H1 (cell line): ENCODE measurements at regions not wholly inside any gene's neighbourhood (a gene's known extent, or its start where the extent isn't known, plus 50 kb on each side); places are given as distances from the start of the nearest gene placed in this dataset.

Experiments used
- CTCF ChIA-PET: fragments of 300-600 bp; sonication (Branson Sonifier 250); formaldehyde crosslinking; loops from one replicate; lab custom pipeline; 2021; ENCODE audit not compliant: partially characterized antibody; lab: Charles Lee
- POLR2A ChIA-PET: fragments of 300-600 bp; sonication (Branson Sonifier 250); formaldehyde crosslinking; loops from one replicate; lab custom pipeline; 2021; ENCODE audit warnings: inconsistent platforms; ENCODE audit not compliant: partially characterized antibody; lab: Charles Lee
- DNase-seq, 2 experiments: peaks; one replicate each; pipeline versions ENCODE4 v3.0.0 to v3.0.0-alpha.2; 2010 to 2022; ENCODE audit warnings: low spot score in 2 of 2, low read depth in 1 of 2, mixed read lengths in 1 of 2
- FAIRE-seq: peaks from 2 replicates; lab custom pipeline; 2011; peaks lifted over from hg19 to GRCh38; lab: Jason Lieb, UNC
- H2AFZ ChIP-seq: 2 replicates; pipeline ENCODE4 v1.8.1; 2012; ENCODE audit warnings: low read length, inconsistent platforms
- H2AK5ac ChIP-seq: 2 replicates; pipeline ENCODE4 v1.6.1; 2013; ENCODE audit warnings: low read depth, low read length
- H2BK120ac ChIP-seq: replicated peaks from 2 replicates; pipeline ENCODE3; 2013; ENCODE audit warnings: low read depth, low read length, inconsistent platforms
- H2BK12ac ChIP-seq: 2 replicates; pipeline ENCODE4 v1.6.1; 2013; ENCODE audit warnings: low read depth, low read length
- H2BK15ac ChIP-seq: 2 replicates; pipeline ENCODE4 v1.6.1; 2013; ENCODE audit warnings: low read length
- H2BK20ac ChIP-seq: 2 replicates; pipeline ENCODE4 v1.6.1; 2013; ENCODE audit warnings: low read length
- H2BK5ac ChIP-seq: 2 replicates; pipeline ENCODE4 v1.6.1; 2013; ENCODE audit warnings: low read depth, low read length
- H3K14ac ChIP-seq: 2 replicates; pipeline ENCODE4 v1.6.1; 2013; ENCODE audit warnings: inconsistent platforms; ENCODE audit not compliant: insufficient read length
- H3K18ac ChIP-seq: 2 replicates; pipeline ENCODE4 v1.6.1; 2013; ENCODE audit warnings: low read length; ENCODE audit errors: extremely low read depth
- H3K23ac ChIP-seq: 2 replicates; pipeline ENCODE4 v1.6.1; 2013; ENCODE audit warnings: inconsistent platforms; ENCODE audit not compliant: insufficient read length
- H3K23me2 ChIP-seq: 2 replicates; pipeline ENCODE4 v1.6.1; 2013; ENCODE audit warnings: low read depth, low read length
- H3K27ac ChIP-seq: 2 replicates; pipeline ENCODE4 v1.6.1; 2011; ENCODE audit warnings: low read depth, low read length, inconsistent platforms
- H3K27me3 ChIP-seq, 4 experiments: replicated peaks in 1 of 4; 1 replicate in 1 of 4; 2 replicates in 3 of 4; pipeline versions ENCODE4 v1.6.1 to v1.8.1; 2011 to 2013; ENCODE audit warnings: low read length in 3 of 4, mild to moderate bottlenecking in 3 of 4, inconsistent platforms in 2 of 4, mixed read lengths in 2 of 4, moderate library complexity in 1 of 4; ENCODE audit not compliant: control insufficient read depth in 3 of 4, insufficient read depth in 3 of 4; ENCODE audit errors: extremely low read depth in 1 of 4
- H3K36me3 ChIP-seq, 4 experiments: 2 replicates each; pipeline versions ENCODE4 v1.6.1 to v1.8.1; 2011 to 2013; ENCODE audit warnings: mild to moderate bottlenecking in 4 of 4, low read length in 3 of 4, moderate library complexity in 2 of 4, control low read depth in 1 of 4, inconsistent platforms in 1 of 4; ENCODE audit not compliant: insufficient read depth in 4 of 4, control insufficient read depth in 2 of 4
- H3K4ac ChIP-seq: replicated peaks from 2 replicates; pipeline ENCODE3; 2013; ENCODE audit warnings: low read length, low read depth, mixed read lengths, inconsistent platforms; ENCODE audit not compliant: insufficient read length
- H3K4me1 ChIP-seq, 4 experiments: replicated peaks in 1 of 4; 1 replicate in 1 of 4; 2 replicates in 3 of 4; pipeline versions ENCODE4 v1.6.1 to v1.8.1; 2011 to 2013; ENCODE audit warnings: low read length in 3 of 4, inconsistent platforms in 2 of 4, mixed read lengths in 1 of 4; ENCODE audit not compliant: insufficient read depth in 4 of 4, control insufficient read depth in 3 of 4
- H3K4me2 ChIP-seq, 2 experiments: 2 replicates each; pipeline versions ENCODE4 v1.6.1 to v1.8.1; 2011 to 2013; ENCODE audit warnings: low read depth in 2 of 2, low read length in 2 of 2, control low read depth in 1 of 2, inconsistent platforms in 1 of 2, mild to moderate bottlenecking in 1 of 2; ENCODE audit not compliant: insufficient read depth in 1 of 2
- H3K4me3 ChIP-seq, 4 experiments: fragments of 200-600, 300-600 bp in 1 of 4; sonication (generic), shearing (Covaris generic), sonication (Bioruptor Twin) in 1 of 4; 2 replicates each; pipeline versions ENCODE4 v1.5.1 to v1.8.1; 2011 to 2016; ENCODE audit warnings: low read length in 4 of 4, low read depth in 3 of 4, control low read depth in 2 of 4, inconsistent platforms in 2 of 4, mild to moderate bottlenecking in 2 of 4, mixed read lengths in 1 of 4, moderate library complexity in 1 of 4; ENCODE audit not compliant: insufficient read depth in 2 of 4; ENCODE audit errors: extremely low read depth in 1 of 4
- H3K56ac ChIP-seq: replicated peaks from 2 replicates; pipeline ENCODE3; 2013; ENCODE audit warnings: low read depth, mild to moderate bottlenecking, mixed read lengths, low read length, inconsistent platforms; ENCODE audit not compliant: insufficient read length
- H3K79me1 ChIP-seq: 2 replicates; pipeline ENCODE4 v1.6.1; 2013; ENCODE audit warnings: low read depth, low read length, control low read depth
- H3K79me2 ChIP-seq, 2 experiments: 2 replicates each; pipeline versions ENCODE4 v1.6.1 to v1.8.1; 2012 to 2013; ENCODE audit warnings: low read length in 2 of 2, mild to moderate bottlenecking in 2 of 2, inconsistent platforms in 1 of 2; ENCODE audit not compliant: insufficient read depth in 2 of 2, control insufficient read depth in 1 of 2
- H3K9ac ChIP-seq, 4 experiments: replicated peaks in 1 of 4; 1 replicate in 1 of 4; 2 replicates in 3 of 4; pipeline versions ENCODE4 v1.6.1 to v1.8.1; 2011 to 2013; ENCODE audit warnings: low read depth in 3 of 4, low read length in 3 of 4, control low read depth in 2 of 4, mild to moderate bottlenecking in 2 of 4, moderate library complexity in 2 of 4, inconsistent platforms in 1 of 4; ENCODE audit errors: extremely low read depth in 1 of 4
- H3K9me3 ChIP-seq, 2 experiments: 2 replicates each; pipeline versions ENCODE4 v1.6.1 to v1.8.1; 2012 to 2013; ENCODE audit warnings: mild to moderate bottlenecking in 2 of 2, moderate library complexity in 2 of 2, control low read depth in 1 of 2, inconsistent platforms in 1 of 2, low read depth in 1 of 2, low read length in 1 of 2, mixed read lengths in 1 of 2; ENCODE audit not compliant: insufficient read depth in 2 of 2
- H4K20me1 ChIP-seq, 2 experiments: replicated peaks in 1 of 2; 2 replicates each; pipeline versions ENCODE3 to v1.8.1; 2011 to 2013; ENCODE audit warnings: inconsistent platforms in 2 of 2, low read length in 2 of 2, mild to moderate bottlenecking in 1 of 2; ENCODE audit not compliant: insufficient read depth in 2 of 2, control insufficient read depth in 1 of 2
- H4K5ac ChIP-seq: 2 replicates; pipeline ENCODE4 v1.6.1; 2013; ENCODE audit warnings: low read length, low read depth, mixed read lengths, inconsistent platforms; ENCODE audit not compliant: insufficient read length
- H4K8ac ChIP-seq: 2 replicates; pipeline ENCODE4 v1.8.0; 2013; ENCODE audit warnings: mild to moderate bottlenecking, moderate library complexity, low read length, inconsistent platforms; ENCODE audit not compliant: insufficient read depth; ENCODE audit errors: extremely low read depth
- H4K91ac ChIP-seq: replicated peaks from 2 replicates; pipeline ENCODE3; 2013; ENCODE audit warnings: low read length, mixed read lengths, inconsistent platforms; ENCODE audit not compliant: insufficient read length
- CBX5 ChIP-seq: fragments of 300-800, 300-1000 bp; sonication (generic); IDR thresholded peaks from 2 replicates; pipeline ENCODE4 v1.7.1; 2016; ENCODE audit warnings: antibody characterized with exemption, low read length, low read depth
- TAF1 ChIP-seq: IDR thresholded peaks from 2 replicates; pipeline ENCODE4 v1.6.1; 2011; ENCODE audit warnings: mild to moderate bottlenecking, low read depth, low read length
- whole genome bisulfite sequencing, 2 experiments: shearing (Covaris generic) in 1 of 2; methylation state at CpG; one replicate each; pipeline versions ENCODE4 v1.1.6 to v1.1.7; 2013 to 2015; ENCODE audit warnings: low lambda C conversion rate in 2 of 2, mixed read lengths in 2 of 2, inconsistent platforms in 1 of 2, low coverage in 1 of 2, missing lambda C conversion rate in 1 of 2; ENCODE audit not compliant: insufficient replicate concordance in 2 of 2, insufficient coverage in 1 of 2, insufficient read length in 1 of 2; ENCODE audit errors: extremely low coverage in 1 of 2, missing lambda C conversion rate in 1 of 2; 5-methylcytosine and 5-hydroxymethylcytosine counted together
- TF ChIP-seq, protein P1 (sequence below): IDR thresholded peaks from 2 replicates; pipeline ENCODE4 v1.6.1; 2012; ENCODE audit warnings: inconsistent platforms

DNA sequence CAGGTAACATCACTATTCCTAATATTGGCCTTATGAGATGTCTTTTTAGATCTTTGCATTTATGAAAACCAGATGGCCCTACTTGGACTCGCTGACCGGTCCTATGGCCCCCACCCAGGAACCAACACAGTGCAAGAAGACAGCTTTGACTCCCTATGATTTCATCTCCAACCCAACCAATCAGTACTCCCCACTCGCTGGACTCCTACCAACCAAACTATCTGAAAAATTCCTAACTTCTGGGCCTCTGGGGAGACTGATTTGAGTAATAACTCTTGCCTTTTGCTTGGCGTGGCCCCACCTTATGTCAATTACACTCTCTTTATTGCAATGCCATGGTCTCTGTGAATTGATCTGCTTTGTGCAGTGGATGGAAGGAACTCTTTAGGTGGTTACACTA is 828.9 kb downstream of the CDH11 start:
- no peak overlapping the region for H3K18ac ChIP-seq
- FAIRE-seq, result no peak
- no peaks in the 10 kb centered on the region for H3K9me3 ChIP-seq
- no peak overlapping the region for H3K4me3 ChIP-seq
- no peak overlapping the region for H3K4ac ChIP-seq
- no peaks in the 10 kb centered on the region for H3K79me2 ChIP-seq
- TF ChIP-seq, protein P1, sequence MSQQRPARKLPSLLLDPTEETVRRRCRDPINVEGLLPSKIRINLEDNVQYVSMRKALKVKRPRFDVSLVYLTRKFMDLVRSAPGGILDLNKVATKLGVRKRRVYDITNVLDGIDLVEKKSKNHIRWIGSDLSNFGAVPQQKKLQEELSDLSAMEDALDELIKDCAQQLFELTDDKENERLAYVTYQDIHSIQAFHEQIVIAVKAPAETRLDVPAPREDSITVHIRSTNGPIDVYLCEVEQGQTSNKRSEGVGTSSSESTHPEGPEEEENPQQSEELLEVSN, result no peak
- TF ChIP-seq CBX5 (no peak), TAF1 (no peak)
- TF ChIP-seq, all 59 proteins: peak for 0
- H3K9ac ChIP-seq, result no peak overlapping the region
- no peak overlapping the region for H2BK20ac ChIP-seq
- ChIA-PET CTCF (no interaction called here), POLR2A (no interaction called here)
- no peak overlapping the region for H3K14ac ChIP-seq
- no peak overlapping the region for H4K91ac ChIP-seq
- no peak overlapping the region for H2BK12ac ChIP-seq
- no peak overlapping the region for H2AFZ ChIP-seq
- H4K5ac ChIP-seq, result no peak overlapping the region
- no peak overlapping the region for H3K4me2 ChIP-seq
- no peaks in the 10 kb centered on the region for H4K20me1 ChIP-seq
- H3K27me3 ChIP-seq, result no peaks in the 10 kb centered on the region
- no peak overlapping the region for H3K27ac ChIP-seq
- no peak overlapping the region for H2BK120ac ChIP-seq
- no peak overlapping the region for H3K23ac ChIP-seq
- no peak overlapping the region for H3K56ac ChIP-seq
- H2BK15ac ChIP-seq, result no peak overlapping the region
- no peaks in the 10 kb centered on the region for H3K36me3 ChIP-seq
- no peak for DNase-seq
- no peak overlapping the region for H2AK5ac ChIP-seq
- H3K23me2 ChIP-seq, result no peaks in the 10 kb centered on the region
- H3K79me1 ChIP-seq, result no peaks in the 10 kb centered on the region
- H3K4me1 ChIP-seq, result no peaks in the 10 kb centered on the region
- H2BK5ac ChIP-seq, result no peak overlapping the region
- no peak overlapping the region for H4K8ac ChIP-seq
- 96% methylated on average over 4 of the region's 4 CpGs; no CpG with 5 or more reads in 1 of the 2 experiments for WGBS, 2 experiments
